Neural cell (in vitro differentiated cells): ENCODE measurements at regions not wholly inside any gene's neighbourhood (a gene's known extent, or its start where the extent isn't known, plus 50 kb on each side); places are given as distances from the start of the nearest gene placed in this dataset.

Source experiments
- H2AFZ ChIP-seq: fragments of 200-600, 300-800 bp; sonication (generic), shearing (Covaris generic); 2 replicates; pipeline ENCODE4 v1.6.0; 2014; ENCODE audit warnings: low read depth, mild to moderate bottlenecking, antibody characterized with exemption, low read length, moderate library complexity
- H3F3A ChIP-seq: fragments of 200-600 bp; shearing (Covaris generic); 2 replicates; pipeline ENCODE4 v1.6.1; 2016; ENCODE audit warnings: mild to moderate bottlenecking, moderate library complexity, mixed read lengths, antibody characterized with exemption, low read length; ENCODE audit not compliant: insufficient read depth, poor library complexity, severe bottlenecking
- H3K27ac ChIP-seq: fragments of 200-600, 300-800 bp; sonication (generic), shearing (Covaris generic); 2 replicates; pipeline ENCODE4 v1.5.1; 2014; ENCODE audit warnings: mild to moderate bottlenecking, low read length, moderate library complexity
- H3K27me3 ChIP-seq: fragments of 300-800, 200-600 bp; sonication (generic), shearing (Covaris generic); 2 replicates; pipeline ENCODE4 v1.6.0; 2014; ENCODE audit warnings: mild to moderate bottlenecking, low read depth, low read length, moderate library complexity; ENCODE audit not compliant: insufficient read depth
- H3K36me3 ChIP-seq: fragments of 300-800, 200-600 bp; sonication (generic), shearing (Covaris generic); 2 replicates; pipeline ENCODE4 v1.5.1; 2014; ENCODE audit warnings: mild to moderate bottlenecking, antibody characterized with exemption, low read length, moderate library complexity; ENCODE audit not compliant: insufficient read depth
- H3K4me2 ChIP-seq: fragments of 300-800, 200-600 bp; sonication (generic), shearing (Covaris generic); 2 replicates; pipeline ENCODE4 v1.6.0; 2014; ENCODE audit warnings: mild to moderate bottlenecking, low read length
- H3K4me3 ChIP-seq: fragments of 300-800, 200-600 bp; sonication (generic), shearing (Covaris generic); 2 replicates; pipeline ENCODE4 v1.5.1; 2014; ENCODE audit warnings: mild to moderate bottlenecking, low read length, moderate library complexity
- H3K79me2 ChIP-seq: fragments of 200-600 bp; shearing (Covaris generic); replicated peaks from 2 replicates; pipeline ENCODE4 v1.6.0; 2014; ENCODE audit warnings: mild to moderate bottlenecking, low read length, moderate library complexity; ENCODE audit not compliant: insufficient read depth
- H3K9ac ChIP-seq: fragments of 300-800, 200-600 bp; sonication (generic), shearing (Covaris generic); 2 replicates; pipeline ENCODE4 v1.6.1; 2016; ENCODE audit warnings: mild to moderate bottlenecking, low read length, mixed read lengths
- H3K9me2 ChIP-seq: fragments of 200-600 bp; shearing (Covaris generic); 2 replicates; pipeline ENCODE4 v1.6.1; 2016; ENCODE audit warnings: mild to moderate bottlenecking, low read length, mixed read lengths; ENCODE audit not compliant: insufficient read depth
- H3K9me3 ChIP-seq: fragments of 200-600, 300-800 bp; sonication (generic), shearing (Covaris generic); 2 replicates; pipeline ENCODE4 v1.6.1; 2016; ENCODE audit warnings: mild to moderate bottlenecking, mixed run types, low read length, moderate library complexity, mixed read lengths
- H4K20me1 ChIP-seq: fragments of 200-600 bp; shearing (Covaris generic); 2 replicates; pipeline ENCODE4 v1.6.1; 2016; ENCODE audit warnings: mild to moderate bottlenecking, mixed run types; ENCODE audit not compliant: insufficient read depth
- CTCF ChIP-seq: fragments of 450-650 bp; IDR thresholded peaks from 2 replicates; pipeline ENCODE4 v1.5.1; 2014; ENCODE audit warnings: antibody characterized with exemption, mild to moderate bottlenecking, moderate library complexity; ENCODE audit not compliant: poor library complexity, severe bottlenecking
- EP300 ChIP-seq: fragments of 450-650 bp; conservative IDR thresholded peaks from 2 replicates; pipeline ENCODE4 v1.6.1; 2014; ENCODE audit warnings: antibody characterized with exemption, mild to moderate bottlenecking, moderate library complexity; ENCODE audit not compliant: poor library complexity, severe bottlenecking
- EZH2 ChIP-seq: fragments of 200-600, 300-800 bp; shearing (Covaris generic), sonication (generic); IDR thresholded peaks from 2 replicates; pipeline ENCODE4 v1.6.1; 2014; ENCODE audit warnings: antibody characterized with exemption, low read length, borderline replicate concordance, mild to moderate bottlenecking; ENCODE audit not compliant: insufficient read depth, poor library complexity, severe bottlenecking
- MXI1 ChIP-seq: fragments of 450-650 bp; conservative IDR thresholded peaks from 2 replicates; pipeline ENCODE4 v1.6.1; 2014; ENCODE audit warnings: antibody characterized with exemption, mild to moderate bottlenecking; ENCODE audit not compliant: poor library complexity, severe bottlenecking
- POLR2AphosphoS5 ChIP-seq: IDR thresholded peaks from 2 replicates; pipeline ENCODE4 v1.6.1; 2012
- RAD21 ChIP-seq: fragments of 450-650 bp; conservative IDR thresholded peaks from 2 replicates; pipeline ENCODE4 v1.6.1; 2014; ENCODE audit warnings: antibody characterized with exemption, mild to moderate bottlenecking, moderate library complexity
- REST ChIP-seq: IDR thresholded peaks from 2 replicates; pipeline ENCODE4 v1.6.1; 2012; ENCODE audit warnings: borderline replicate concordance
- SMC3 ChIP-seq: fragments of 450-650 bp; conservative IDR thresholded peaks from 2 replicates; pipeline ENCODE4 v1.6.1; 2014; ENCODE audit warnings: antibody characterized with exemption, mild to moderate bottlenecking, moderate library complexity; ENCODE audit not compliant: poor library complexity
- TAF1 ChIP-seq: IDR thresholded peaks from 2 replicates; pipeline ENCODE4 v1.6.1; 2012; ENCODE audit warnings: low read depth

GRCh38 chr3:163368168-163368567 lies 1710.1 kb downstream of the SI start:
- Histone ChIP-seq H3F3A (no peaks in the 10 kb centered on the region), H3K27me3 (no peaks in the 10 kb centered on the region), H3K9me2 (no peaks in the 10 kb centered on the region), H3K79me2 (no peaks in the 10 kb centered on the region), H3K9me3 (no peaks in the 10 kb centered on the region), H3K36me3 (no peaks in the 10 kb centered on the region), H2AFZ (no peak overlapping the region), H3K27ac (no peak overlapping the region), H3K4me3 (no peak overlapping the region), H4K20me1 (no peaks in the 10 kb centered on the region), H3K4me2 (no peak overlapping the region), H3K9ac (no peak overlapping the region)
- TF ChIP-seq MXI1, result no peak
- TF ChIP-seq POLR2AphosphoS5, result no peak
- no peak for TF ChIP-seq EZH2
- TF ChIP-seq EP300, result no peak
- TF ChIP-seq RAD21, result no peak
- no peak for TF ChIP-seq SMC3
- TF ChIP-seq CTCF, result no peak
- no peak for TF ChIP-seq TAF1
- no peak for TF ChIP-seq REST

- H3K27ac ChIP-seq, result no peak overlapping the region
- H3K9ac ChIP-seq, result no peak overlapping the region
- no peaks in the 10 kb centered on the region for H3K79me2 ChIP-seq
- no peak overlapping the region for H3K4me2 ChIP-seq
- no peak for TF ChIP-seq EZH2
- no peak for TF ChIP-seq POLR2AphosphoS5
- no peak for TF ChIP-seq SMC3
- TF ChIP-seq CTCF, result no peak
- H4K20me1 ChIP-seq, result no peaks in the 10 kb centered on the region
- H3K36me3 ChIP-seq, result no peaks in the 10 kb centered on the region
- no peaks in the 10 kb centered on the region for H3K27me3 ChIP-seq
- H3K9me2 ChIP-seq, result no peaks in the 10 kb centered on the region
- no peak overlapping the region for H3K4me3 ChIP-seq
- H2AFZ ChIP-seq, result no peak overlapping the region
- no peaks in the 10 kb centered on the region for H3F3A ChIP-seq
- H3K9me3 ChIP-seq, result no peaks in the 10 kb centered on the region
Measured at GRCh38 chr3:163364717-163365116, 1713.6 kb downstream of the SI start.
